ENCODE measurements at regions not wholly inside any gene's neighbourhood (a gene's known extent, or its start where the extent isn't known, plus 50 kb on each side); places are given as distances from the start of the nearest gene placed in this dataset.
"Not testable (repeated sequence)": the region's sequence is repeated elsewhere in the genome, so short reads cannot be mapped to it uniquely, and the experiment has no call there.

GRCh38 chr4:3879681-3880614, 113.8 kb downstream of the ADRA2C start:
- DNase-seq (ENCODE audit: low read depth in 2 of 2) = no peak

DNA sequence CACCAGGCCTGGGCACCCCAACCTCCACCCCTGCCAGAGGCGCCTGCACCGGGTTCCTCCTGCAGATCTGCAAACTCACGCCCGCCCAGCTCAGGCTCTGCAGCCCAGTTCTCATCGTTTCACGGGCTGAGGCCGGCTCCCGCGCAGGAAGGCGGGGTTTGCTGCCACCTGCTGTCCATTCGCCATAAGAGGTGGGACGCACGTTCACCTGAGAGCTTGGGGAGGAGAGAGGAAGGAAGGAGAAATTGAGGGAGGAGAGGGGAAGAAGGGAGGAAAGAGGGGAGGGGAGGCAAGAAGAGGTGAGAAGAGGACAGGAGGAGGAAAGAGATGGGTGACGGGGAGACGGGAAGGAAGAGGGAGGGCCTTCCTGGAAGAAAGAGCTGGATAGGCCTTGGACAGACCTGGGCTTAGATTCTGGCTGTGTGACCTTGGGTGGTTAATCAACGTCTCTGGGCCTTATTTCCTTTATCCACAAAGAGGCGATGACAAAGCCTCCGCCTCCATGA, 114.5 kb downstream of the ADRA2C start:
- peak; percentile 29 to 39 for DNase-seq (ENCODE audit: low read depth in 2 of 2)

GRCh38 chr4:3882316-3882885, 116.2 kb downstream of the ADRA2C start:
- DNase-seq (ENCODE audit: low read depth in 2 of 2) = not testable (repeated sequence)

GRCh38 chr4:3884261-3884660, 118.1 kb downstream of the ADRA2C start:
- not testable (repeated sequence) for DNase-seq (ENCODE audit: low read depth in 2 of 2)

GRCh38 chr4:3893590-3893989, 127.4 kb downstream of the ADRA2C start:
- not testable (repeated sequence) for DNase-seq (ENCODE audit: low read depth in 2 of 2)

GRCh38 chr4:3894086-3894959, 128.1 kb downstream of the ADRA2C start:
- DNase-seq (ENCODE audit: low read depth in 2 of 2) = not testable (repeated sequence)

- no peak for DNase-seq (ENCODE audit: low read depth in 2 of 2)
Observed at GRCh38 chr4:3896441-3896840, 130.3 kb downstream of the ADRA2C start.

DNA sequence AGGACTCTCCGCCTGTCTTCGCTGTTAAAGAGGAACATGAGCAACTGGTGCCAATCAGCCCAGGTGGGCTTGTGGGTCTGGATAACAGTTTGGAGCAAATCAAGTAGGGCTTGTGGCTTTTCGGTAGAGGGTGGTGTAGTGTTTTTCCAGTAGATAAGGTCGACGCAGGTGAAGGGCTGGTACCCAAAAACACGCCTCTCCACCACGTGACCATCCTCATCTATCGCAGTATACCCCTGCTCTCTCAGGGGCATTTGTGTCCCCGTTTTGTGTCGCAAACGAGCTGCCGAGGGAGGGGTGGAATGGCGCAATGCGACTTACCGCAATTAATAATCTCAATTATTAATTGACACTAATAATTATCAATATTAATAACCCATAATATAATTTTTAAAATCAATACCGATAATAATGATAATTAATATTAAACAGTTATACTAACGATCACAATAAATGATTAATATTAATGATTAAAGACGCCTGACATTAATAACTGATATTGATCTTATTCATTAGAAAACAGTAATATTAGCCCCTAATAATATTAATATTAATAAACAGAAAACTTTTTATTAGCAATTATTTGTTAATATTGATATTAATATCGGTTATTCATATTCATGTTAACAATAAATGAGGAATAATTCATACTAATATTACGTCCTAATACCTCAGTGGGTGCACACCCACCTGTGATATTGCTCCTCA, 130.8 kb downstream of the ADRA2C start:
- DNase-seq (ENCODE audit: low read depth in 2 of 2) = not testable (repeated sequence)

DNA sequence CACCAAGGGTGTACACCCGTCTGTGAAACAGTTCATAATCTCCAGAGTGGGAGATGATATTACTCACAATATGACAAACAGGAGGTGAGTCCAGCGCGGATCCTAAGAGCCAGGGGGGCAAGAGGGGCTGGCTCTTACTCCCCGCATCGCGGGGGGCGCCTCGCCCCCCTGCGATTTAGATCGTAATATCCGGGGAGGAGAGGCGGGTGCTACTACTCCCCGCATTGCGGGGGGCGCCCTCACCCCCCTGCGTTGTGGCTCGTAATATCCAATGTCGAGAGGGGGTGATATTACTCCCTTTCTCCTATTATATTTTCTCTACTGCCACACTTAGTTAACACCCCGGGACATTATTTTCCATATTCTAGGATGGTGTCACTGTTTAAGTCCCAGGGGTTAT, 131.9 kb downstream of the ADRA2C start:
- no peak for DNase-seq (ENCODE audit: low read depth in 2 of 2)

- not testable (repeated sequence) for DNase-seq (ENCODE audit: low read depth in 2 of 2)
Observed at GRCh38 chr4:3898928-3899327, 132.7 kb downstream of the ADRA2C start.

- DNase-seq (ENCODE audit: low read depth in 2 of 2) = not testable (repeated sequence)
Observed at GRCh38 chr4:3904264-3904955, 138.2 kb downstream of the ADRA2C start.

GRCh38 chr4:3909616-3910015, 143.4 kb downstream of the ADRA2C start:
- not testable (repeated sequence) for DNase-seq (ENCODE audit: low read depth in 2 of 2)

GRCh38 chr4:3910161-3910950, 144.2 kb downstream of the ADRA2C start:
- DNase-seq (ENCODE audit: low read depth in 2 of 2) = not testable (repeated sequence)

DNA sequence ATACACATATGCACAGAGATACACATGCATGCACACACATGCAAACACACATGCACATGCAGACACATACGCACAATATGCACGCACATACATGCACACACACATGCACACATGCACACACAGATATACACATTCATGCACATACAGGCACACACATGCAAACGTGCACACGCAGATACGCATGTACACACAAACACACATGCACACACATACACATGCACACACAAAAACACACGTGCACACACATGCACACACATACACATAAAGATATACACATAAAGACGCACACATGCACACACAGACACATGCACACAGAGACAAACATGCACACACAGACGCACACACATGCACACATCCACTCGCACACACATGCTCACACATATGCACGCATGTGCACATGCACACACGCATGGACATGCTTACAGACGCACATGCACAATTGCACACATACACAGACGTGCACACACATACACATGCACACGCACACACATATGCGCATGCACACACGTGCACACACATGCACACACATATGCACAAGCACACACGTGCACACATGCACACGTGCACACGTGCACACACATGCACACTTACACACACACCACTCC, 145.2 kb downstream of the ADRA2C start:
- no peak for DNase-seq (ENCODE audit: low read depth in 2 of 2)

DNA sequence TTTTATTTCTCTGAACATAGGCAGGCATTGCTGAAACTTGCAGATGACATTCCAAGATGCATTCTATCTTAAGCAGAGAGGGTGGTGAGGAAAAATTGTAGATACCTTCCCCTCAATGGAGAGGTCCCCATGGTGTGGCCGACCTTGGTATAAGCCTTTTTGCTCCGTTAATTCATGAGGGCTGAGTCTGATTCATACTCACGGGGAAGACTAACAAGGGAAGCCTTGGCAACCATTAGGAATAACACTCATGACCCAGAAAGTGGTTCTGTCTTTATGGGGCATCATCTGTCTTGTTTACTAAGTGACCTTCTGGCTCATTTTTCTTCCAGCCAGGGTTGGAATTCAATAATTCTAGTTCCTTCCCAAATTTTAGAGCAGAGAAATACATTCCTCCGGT, 148.3 kb downstream of the ADRA2C start:
- DNase-seq (ENCODE audit: low read depth in 2 of 2) = not testable (repeated sequence)

DNA sequence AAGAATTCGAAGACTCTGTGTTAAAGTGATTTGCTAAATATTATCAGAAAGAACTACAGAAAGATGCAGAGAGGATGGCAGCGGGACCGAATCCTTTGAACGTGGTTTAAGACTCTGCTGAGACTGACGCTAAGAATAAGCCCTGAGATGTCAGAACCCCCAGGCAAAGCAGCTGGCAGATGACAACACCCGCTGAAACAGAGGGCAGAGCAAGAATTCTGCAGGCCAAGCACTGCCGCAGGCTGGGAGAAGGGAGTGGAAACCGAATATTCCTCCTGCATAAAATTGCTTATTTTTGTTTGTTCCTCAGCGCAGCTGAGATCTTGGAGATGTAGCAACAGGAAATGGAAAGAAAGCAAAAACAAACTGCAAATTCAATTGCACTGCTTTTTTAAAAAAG, 153.3 kb downstream of the ADRA2C start:
- not testable (repeated sequence) for DNase-seq (ENCODE audit: low read depth in 2 of 2)

DNA sequence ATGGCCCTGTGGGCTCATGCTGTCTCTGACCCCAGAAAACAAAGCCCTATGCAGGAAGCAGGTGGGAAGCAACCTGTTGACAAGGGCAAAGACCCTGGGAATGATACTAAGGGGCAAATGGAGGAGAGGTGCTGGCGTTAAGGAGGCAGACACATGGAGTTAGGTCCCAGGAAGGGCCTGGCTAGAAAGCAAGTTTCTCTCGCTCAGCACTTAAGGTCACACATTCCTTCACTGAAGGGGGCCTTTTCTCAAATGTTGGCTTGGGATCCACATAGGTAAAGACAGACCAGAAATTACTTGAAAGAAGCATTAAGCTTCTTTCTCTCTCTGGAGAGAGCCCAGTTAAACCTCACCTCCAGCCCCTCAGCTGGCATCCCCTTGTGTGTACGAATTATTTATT, 155.7 kb downstream of the ADRA2C start:
- DNase-seq (ENCODE audit: low read depth in 2 of 2) = not testable (repeated sequence)

DNA sequence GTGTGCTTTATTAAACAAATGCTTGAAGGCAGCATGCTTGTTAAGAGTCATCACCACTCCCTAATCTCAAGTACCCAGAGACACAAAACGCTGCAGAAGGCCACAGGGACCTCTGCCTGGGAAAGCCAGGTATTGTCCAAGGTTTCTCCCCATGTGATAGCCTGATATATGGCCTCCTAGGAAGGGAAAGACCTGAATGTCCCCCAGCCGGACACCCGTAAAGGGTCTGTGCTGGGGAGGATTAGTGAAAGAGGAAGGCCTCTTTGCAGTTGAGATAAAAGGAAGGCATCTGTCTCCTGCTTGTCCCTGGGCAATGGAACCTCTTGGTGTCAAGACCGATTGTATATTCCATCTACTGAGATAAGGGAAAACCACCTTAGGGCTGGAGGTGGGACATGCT, 159.7 kb downstream of the ADRA2C start:
- DNase-seq (ENCODE audit: low read depth in 2 of 2) = not testable (repeated sequence)

DNA sequence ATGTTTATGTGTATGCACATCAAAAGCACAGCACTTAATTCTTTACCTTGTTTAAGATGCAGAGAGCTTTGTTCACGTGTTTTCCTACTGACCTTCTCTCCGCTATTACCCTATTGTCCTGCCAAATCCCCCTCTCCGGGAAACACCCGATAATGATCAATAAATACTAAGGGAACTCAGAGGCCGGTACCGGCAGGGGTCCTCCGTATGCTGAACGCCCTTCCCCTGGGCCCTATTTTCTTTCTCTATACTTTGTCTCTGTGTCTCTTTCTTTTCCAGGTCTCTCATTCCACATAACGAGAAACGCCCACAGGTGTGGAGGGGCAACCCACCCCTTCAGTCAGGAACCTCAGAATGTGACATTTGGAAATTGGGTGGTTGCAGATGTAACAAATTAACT, 160.1 kb downstream of the ADRA2C start:
- not testable (repeated sequence) for DNase-seq (ENCODE audit: low read depth in 2 of 2)
